OCI-M1 (cell line): ENCODE measurements at regions not wholly inside any gene's neighbourhood (a gene's known extent, or its start where the extent isn't known, plus 50 kb on each side); places are given as distances from the start of the nearest gene placed in this dataset.
"Not testable (repeated sequence)": the region's sequence is repeated elsewhere in the genome, so short reads cannot be mapped to it uniquely, and the experiment has no call there.

Experiments
- DNase-seq: peaks from one replicate; lab custom pipeline; 2025; lab: John Stamatoyannopoulos, UW

DNA sequence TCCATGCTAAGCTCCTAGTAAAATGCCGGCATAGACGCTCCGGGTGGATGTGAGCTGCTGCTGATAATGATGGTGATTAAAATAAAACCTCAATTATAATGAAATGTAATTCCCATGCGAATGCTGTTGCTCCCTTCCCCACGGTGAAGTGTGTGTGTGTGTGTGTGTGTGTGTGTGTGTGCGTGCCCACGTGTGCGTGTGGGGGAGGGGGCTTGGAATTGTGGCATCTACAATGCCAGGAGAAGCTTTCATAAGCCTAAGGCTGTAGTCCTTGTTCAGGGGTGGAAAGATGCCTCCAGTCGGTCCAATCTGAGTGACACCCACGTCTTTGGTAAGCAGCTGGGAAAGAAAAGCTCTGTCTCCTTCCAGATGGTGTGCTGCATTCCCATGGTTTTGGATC is 137.9 kb downstream of the CDH26 start:
- no peak for DNase-seq

DNA sequence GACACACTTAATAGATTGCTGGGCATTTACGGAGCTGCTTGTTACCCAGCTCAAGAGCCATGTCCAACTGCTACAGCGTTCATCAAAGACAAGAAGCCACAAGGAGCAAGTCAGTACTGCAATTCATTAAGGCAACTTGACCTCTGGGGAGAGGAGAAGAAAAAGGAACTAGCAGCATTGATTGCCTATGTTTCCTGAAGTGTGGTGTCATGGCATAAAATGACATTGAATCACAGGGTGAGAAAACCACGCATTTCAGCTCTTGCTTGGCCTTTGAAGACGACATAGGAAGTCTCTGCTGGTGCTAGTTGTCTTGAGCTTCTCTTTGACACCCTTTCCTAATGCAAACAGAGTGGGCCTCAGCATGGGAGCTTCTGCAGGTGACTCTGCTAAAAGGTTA is 139.1 kb downstream of the CDH26 start:
- no peak for DNase-seq

DNA sequence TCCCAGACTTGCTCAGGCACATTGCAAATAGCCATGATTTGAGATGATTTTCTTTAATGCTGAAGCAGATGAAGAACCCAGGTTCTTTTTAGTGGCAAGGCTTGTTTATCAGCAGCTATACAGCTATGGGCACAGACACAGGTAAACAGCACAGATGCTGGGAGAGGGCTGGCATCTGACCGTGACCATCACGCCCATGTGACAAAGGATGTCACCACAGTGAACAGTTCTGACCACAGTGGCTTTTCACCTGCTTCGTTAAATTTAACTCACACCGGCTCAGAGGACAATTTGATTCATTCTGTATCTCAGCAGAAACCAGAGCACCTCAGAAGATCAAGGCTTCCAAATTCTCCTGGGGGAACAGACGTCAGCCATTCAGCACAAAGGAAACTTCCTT is 142.6 kb downstream of the CDH26 start:
- DNase-seq: no peak

DNA sequence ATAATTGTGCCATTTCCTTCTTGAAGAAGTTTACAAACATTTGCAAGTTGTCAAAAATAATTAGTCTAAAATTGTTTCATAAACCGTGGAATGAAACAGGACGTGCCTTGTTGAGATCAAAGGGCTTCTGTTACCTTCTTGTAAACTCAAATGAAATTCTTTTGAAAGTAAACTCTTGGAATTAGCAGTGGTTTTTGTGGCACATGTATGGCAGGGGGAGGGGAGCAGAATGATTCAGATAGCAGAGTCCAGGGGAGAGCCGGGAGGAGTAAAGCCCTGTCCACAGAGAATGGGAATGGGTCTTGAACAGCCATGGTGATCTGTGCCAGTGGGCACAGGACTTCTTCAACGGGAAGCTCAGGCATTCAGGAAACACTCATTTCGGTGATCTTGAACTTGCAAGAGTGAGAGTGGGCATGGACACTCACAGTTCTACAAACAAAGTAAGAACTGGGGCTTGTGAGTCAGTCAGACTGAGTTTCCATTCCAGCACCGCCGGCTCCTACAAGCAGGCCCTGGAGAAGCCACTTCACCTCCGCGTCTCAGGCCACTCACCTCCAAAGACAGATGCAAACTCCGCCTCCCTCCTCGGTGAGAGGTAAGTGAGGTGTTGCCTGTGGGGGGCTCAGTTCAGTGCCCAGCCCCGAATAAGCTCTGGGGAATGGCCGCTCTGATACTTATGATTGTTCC is 143.1 kb downstream of the CDH26 start:
- DNase-seq: no peak

DNA sequence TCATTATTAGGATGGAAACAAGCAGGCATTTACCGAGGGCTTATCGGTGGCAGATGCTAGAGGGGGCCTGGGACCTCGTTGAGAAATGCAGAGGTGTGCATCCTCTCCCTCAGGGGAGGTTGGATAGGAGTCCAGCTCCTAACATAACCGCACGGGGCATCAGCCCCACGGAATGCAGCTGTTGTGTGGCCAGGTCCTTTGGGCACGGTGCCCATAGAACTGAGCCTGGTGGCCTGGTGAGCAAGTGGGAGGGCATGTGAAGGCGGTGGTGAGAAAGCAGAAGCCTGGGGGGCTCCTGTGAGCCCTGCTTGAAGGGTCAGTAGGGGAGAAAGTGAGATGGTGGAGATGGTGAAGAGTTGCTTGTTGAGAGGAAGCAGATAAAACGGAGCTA is 143.7 kb downstream of the CDH26 start:
- no peak for DNase-seq

DNA sequence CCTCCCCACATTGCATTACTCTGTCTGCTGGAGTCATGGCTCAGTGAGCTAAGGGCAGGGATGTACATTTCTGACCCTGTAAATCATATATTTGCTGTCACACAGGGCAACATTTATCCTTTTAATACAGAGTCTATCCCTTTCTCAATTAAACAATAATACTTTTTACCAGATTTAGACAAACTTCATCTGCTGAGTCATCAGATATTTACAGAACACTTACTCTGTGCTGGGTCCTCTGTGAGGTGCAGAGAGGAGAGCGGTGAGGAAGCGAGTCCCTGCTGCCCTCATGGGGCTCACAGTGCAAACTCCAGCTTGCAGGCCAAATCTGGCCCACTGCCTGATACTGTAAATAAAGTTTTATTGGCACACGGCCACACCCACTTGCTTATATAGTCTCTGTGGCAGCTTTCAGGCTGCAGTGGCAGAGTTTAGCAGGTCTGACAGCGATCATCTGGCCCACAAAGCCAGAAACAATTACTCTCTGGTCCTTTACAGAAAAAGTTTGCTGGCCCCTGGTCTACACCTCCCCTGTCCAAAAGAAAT is 144.5 kb downstream of the CDH26 start:
- DNase-seq: no peak

DNA sequence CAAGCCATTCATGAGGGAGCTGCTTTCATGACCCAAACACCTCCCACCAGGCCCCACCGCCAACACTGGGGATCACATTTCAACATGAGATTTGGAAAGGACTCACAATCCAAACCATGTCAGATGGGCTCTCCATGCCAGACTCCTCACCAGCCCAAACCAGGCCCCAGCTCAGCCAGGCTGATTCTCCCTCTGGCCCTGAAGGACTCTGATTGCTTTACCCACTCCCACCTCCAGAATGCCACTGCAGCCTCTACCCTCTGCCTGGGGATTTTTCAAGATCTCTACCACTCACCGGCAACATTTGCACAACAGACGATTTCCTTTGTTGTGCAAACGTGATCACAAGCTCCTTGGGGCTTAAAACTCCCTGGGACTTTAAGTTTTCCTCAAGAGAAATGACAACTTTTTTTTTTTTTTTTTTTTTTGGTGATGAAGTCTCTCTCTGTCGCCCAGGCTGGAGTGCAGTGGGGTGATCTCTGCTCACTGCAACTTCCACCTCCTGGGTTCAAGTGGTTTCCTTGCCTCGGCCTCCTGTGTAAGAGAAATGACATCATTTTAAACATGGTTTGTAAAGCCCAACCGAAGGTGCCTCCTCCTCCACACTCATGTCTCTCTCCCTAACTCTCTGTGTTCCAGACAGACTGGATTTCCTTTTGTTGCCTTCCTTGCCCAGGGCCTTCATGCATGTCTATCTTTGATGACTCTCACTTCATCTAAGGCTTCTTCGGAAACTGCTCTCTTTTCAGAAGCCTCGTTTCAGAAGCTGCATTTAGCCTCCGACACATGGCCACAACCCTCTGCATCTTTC is 147.0 kb downstream of the CDH26 start:
- DNase-seq: no peak

DNA sequence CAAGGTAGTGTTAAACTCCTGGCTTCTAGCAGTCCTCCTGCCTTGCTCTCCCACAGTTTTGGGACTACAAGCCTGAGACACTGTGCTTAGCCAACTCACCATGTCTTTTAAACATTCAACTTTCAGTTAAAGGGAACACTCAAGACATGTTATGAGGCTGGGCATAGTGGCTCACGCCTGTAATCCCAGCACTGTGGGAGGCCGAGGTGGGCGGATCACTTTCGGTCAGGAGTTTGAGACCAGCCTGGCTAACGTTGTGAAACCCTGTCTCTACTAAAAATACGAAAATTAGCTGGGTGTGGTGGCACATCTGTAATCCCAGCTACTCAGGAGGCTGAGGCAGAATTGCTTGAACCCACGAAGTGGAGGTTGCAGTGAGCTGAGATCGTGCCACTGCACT is 148.0 kb downstream of the CDH26 start:
- DNase-seq: not testable (repeated sequence)

DNA sequence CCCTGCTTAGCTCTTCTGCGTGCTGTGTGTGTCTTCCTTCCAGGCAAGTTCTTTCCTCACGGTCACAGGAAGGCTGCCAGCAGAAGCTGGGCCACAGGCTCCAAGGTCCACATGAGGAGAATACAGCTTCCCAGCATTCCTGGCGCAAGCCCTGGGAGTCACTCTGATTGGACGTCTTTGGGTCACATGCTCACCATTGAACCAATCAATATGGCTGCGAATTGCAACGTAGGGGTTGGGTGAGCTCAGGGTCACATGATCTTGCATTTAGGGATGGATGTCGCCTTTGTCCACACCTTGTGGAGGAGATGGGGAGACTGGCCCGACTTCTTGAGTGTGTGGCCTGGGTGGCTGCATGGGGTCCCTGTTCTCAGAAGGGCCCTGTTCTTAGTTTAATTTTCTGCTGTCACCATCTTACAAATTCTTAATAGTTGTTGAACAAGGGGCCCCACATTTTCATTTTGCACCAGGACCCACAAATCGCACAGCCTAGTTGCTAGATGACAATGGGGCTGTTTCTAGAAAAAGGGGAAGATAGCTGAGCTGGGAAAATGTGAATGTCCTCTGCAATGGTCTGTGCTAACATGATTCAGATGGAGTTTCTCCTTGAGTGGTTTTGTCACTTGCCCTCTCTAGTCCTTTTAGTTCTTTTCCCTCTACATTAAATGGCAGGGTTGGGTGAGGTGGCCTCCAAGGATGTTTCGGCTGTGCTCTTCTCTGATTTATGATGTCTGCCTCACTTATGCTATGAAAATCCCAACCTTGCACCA is 149.6 kb downstream of the CDH26 start:
- no peak for DNase-seq

DNA sequence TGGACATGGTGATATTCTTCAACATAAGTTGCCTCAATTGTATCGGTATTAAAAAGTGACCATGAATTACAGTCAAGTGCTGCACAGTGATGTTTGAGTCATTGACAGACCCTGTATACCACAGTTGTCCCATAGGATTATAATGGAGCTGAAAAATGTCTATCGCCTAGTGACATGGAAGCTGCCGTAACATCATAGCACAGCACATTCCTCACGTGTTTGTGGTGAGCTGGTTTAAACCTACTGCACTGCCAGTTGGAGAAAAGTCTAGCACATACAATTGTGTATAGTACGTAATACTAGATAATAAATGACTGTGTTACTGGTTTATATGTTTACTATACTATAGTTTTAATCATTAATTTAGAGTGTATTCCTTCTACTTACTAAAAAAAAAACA is 150.2 kb downstream of the CDH26 start:
- no peak for DNase-seq

DNA sequence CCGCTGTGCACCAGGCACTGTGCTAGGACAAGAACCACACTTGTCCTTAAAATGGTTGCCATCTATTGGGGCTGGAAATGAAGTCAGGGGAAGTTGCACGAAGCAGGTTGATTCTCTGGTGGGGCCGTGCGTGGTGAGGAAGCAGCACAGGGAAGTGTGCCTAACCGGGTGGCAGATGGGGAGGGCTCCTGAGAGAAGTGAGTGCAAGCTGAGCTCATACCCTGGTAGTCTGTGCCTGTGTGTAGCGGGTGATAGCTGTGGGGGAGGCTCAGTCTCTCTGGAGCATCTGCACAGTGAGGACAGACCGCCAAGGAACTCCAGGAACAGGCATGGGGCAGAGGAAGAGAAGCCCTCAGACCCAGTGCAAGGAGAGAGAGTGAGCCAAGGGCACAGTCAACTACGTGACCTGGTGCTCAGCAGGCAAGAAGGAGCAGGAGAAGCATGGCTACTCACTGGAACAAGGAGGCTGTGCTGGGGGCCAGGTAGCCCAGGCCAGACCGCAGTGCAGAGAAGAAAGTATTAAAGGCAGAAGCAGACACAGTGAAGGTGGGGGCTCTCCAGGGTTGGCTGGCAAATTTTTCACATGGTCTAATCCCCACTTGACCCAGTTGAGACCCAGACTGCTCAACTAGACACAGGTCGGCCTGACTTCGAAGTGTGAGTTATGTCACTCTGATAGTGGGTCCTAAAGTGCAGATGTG is 155.0 kb downstream of the CDH26 start:
- no peak for DNase-seq

DNA sequence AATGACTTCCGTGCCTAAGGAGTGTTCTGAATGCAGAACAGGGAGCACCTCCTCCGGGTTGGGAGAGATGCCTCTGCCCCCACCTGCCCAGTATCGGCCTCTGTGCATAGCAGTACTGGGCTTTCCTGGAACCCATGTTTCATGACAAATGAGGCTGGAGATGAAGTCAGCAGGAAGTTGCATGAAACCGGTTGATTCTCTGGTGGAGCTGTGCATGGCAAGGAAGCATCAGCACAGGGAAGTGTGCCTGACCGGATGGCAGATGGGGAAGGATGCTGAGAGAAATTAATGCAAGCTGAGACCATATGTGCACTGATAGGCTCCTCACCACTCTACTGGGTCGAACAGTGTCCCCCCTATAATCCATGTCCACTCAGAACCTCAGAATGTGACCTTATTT is 155.5 kb downstream of the CDH26 start:
- DNase-seq: no peak

DNA sequence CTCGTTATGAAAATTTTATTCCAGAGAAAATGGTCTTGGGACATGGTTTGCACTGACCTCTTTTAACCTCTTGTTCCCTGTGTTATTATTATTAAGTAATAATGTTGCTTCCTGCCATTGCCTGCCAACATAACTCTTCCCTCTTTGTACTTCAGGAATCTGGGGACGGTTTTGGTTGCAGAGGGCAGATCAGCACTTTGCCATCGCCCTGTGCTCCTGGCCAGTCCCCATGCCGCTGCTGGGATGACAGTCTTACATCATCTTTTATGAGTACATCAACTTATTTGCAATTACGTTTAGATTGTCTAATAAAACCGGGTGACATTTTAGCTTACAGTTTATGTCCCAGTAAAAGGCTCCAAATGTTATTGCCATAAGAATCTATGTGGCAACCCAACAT is 157.2 kb downstream of the CDH26 start:
- DNase-seq: no peak

DNA sequence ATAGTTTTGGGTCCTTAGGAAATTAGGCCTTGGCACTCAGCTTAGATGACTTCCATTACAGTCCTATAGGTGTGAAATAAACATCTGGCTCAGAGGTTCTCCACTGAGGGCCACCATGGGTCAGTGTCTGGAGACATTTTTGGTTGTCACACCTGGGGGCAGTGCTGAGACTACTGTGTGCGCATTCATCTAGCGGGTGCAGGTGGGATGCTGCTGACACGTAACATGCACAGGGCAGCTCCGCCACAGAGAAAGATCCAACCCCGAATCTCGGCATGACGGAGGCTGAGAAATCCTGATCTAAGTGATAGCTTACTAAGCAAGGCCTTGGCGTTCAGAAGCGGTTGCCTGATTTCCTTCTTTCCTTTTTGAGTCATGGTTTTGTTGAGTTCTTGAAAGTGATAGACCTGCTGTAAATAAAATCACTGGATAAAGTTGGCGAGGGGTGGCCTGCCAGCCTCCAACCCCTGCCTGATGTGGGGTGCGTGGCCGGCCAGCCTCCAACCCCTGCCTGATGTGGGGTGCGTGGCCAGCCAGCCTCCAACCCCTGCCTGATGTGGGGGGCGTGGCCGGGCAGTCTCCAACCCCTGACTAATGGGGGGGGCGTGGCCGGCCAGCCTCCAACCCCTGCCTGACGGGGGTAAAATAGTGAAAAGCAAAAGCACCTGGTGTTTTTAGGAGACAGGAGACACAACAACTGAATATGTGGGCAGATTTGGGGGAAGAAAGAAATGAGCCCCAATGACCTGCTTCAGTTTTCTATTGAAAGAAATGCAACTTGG is 158.1 kb downstream of the CDH26 start:
- no peak for DNase-seq

DNA sequence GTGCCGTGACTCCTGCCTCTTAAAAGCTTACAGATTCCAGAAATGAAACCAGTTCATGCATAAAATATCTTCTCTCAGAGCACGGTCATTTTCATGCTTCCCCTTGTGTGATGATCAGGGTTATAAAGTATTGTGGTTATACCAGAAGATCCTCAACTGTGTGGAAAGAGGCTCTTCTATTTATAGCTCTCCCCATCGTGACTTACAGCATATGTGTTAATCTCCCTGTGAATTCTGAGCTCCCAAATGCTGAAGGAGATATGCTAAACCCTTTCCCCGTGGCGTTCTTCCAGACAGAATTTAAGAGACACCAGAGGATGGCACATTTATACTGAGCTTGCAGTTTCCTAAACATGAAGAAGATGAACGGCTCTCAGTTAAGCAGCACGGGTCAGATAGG is 158.8 kb downstream of the CDH26 start:
- peak; percentile 28 for DNase-seq

DNA sequence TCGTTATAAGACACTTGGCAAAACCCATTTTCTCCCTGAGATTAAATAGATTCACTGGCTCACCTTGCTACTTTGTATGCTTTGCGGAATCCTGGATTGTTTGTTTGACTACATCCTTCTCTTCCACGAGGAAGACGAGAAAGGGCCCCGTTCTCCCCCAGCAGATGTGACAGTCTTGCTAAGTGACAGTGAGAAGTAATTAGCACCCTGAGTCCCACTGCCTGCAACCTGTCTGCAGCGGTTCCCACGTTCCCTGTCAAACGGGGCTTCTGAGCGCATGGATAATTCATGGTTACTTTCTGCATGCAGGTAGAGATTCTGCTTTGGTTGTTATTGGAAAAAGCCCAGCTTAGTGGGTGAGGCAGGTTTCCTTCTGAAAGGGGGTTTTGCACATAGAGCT is 163.7 kb downstream of the CDH26 start:
- DNase-seq: no peak

DNA sequence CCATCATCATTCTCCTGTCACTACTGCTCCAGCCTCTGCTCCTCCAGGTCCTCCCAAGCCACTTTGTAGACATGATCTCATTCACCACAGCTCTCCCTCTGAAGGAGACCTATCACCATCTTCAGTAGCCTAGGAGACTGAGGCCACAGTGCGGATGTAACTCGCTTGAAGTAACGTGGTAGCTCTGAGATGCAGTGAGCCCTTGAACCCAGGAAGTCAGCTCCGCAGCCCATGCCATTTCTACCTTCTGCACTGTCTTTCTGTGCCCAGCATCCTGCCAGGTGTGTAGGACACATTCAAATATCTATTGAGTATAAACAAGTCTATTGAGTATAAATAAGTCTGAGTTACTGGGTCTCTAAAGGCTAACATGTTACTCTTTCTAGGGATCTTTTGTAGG is 164.4 kb downstream of the CDH26 start:
- DNase-seq: no peak

DNA sequence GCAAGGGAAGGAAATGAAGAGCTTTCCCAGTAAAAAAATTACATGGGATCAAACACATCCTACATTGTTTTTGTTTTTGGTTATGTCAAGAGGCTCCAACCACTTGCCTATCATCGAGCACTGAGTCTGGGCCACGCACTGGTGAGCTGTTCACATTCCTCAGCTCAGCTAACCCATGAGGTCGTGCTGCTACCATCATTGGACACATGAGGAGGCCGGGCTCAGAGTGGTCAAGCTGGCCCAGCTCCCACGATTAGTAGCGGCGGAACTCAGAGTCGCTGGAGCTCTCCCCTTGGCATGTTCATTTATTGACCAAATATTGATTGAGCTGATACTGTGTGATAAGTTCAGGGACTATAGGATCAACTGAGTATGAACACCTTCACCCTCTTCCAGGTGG is 164.9 kb downstream of the CDH26 start:
- DNase-seq: no peak

DNA sequence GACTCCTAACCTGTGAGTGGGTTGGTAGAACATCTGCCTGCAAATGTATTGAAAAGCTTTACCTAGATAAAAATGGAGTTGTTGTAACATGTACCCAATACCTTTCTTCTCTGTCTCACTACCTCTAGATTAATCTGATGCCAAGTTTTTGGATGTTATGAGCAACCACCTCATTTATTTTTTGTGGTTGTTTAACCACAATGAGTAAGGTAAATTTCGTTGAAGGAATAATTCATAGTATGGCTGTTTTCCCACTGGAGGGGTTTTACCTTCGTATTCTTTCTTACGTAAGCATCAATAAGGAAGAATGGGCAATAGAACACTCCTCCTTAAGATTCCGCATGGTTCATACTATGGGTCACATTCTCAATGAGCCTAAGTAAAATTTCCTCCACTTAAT is 165.4 kb downstream of the CDH26 start:
- DNase-seq: no peak

DNA sequence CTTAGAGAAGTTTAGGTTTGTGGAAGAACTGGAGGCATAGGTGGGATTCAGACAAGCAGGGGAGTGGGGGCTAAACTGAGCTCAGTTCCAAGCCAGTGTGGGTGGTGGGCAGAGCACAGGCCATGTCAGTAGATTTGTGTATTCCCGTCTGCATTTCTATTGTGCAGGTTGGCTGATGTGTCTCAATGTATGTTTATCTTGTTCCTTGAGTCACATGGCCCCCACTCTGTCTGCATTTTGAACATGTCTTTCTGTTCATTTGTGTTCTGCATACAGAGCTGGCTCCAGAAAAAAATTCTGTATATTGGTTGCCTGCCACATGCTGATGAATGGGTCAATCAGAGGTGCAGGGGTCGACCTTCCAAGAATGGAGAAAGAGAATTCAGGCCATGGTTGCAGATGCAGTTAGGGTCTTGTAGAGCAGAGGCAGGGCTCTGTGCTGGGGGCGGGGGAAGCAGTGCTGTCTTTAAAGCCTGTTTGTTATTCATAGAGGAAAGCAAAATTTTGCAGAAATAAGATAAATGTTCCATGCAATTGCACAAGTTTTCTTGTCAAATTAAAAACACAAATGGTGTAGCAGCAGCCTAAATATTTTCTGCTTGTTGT is 166.7 kb downstream of the CDH26 start:
- DNase-seq: no peak

DNA sequence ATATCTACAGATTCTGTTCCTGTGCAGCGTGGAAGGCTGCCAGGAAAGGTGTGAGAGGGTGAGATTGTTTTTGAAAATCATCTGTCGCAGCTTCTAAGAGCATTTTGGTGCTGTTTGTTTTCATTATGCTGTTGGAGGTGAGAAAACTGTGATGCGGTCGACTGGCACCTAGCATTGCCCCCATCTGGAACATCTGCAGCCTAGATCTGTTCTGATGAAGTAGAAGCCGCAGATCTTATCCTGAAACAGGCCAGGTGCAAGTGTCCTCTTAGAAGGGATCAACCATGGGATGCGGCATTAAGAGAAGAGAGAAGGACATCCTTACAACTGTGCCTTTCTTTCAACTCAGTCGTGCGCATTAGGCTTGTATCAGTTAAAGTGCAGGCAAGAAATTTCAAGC is 167.3 kb downstream of the CDH26 start:
- no peak for DNase-seq
